Heart left ventricle (tissue), 13 donors: ENCODE measurements at regions not wholly inside any gene's neighbourhood (a gene's known extent, or its start where the extent isn't known, plus 50 kb on each side); places are given as distances from the start of the nearest gene placed in this dataset.

Source experiments
- POLR2A ChIP-seq, 2 donors: fragments of 450-650 bp; IDR thresholded peaks; one replicate each; pipeline ENCODE4 v1.6.1; 2017; ENCODE audit warnings: antibody characterized with exemption in 2 of 2, mild to moderate bottlenecking in 2 of 2, moderate library complexity in 2 of 2
- TF ChIP-seq, protein P1 (sequence below), 12 donors: fragments of 200-600 bp; sonication (generic) in 4 of 12; IDR thresholded peaks; one replicate each; pipeline versions ENCODE4 v1.5.0 to v1.8.0; 2018 to 2022; ENCODE audit warnings: antibody characterized with exemption in 12 of 12, mild to moderate bottlenecking in 5 of 12
- donor health status: ischemic (EF 13 %, LVEDD 7.1; RV severe dilation, severe dysfunction).
- donor health status: DM: no; HTN: yes; CAD: no.
- donor health status: DM: no; HTN: no; CAD: no.
- donor health status: ischemic (EF 25% LVEDD 6.9; RV normal size, moderate dysfunction).
- donor health status: ischemic (EF 25% LVEDD 5.7; RV mildly dilated, moderate dysfunction).
- donor health status: ischemic (EF 35%, LVEDD 5.7; RV mildly dilated, moderate dysfunction).
- donor health status: nonischemic (EF 11% LVEDD 7.7; RV severe dilation, severe dysfunction).
- donor health status: DM: yes; HTN: yes; CAD: no.
- donor health status: PGD.
- donor health status: ischemic (EF 29% LVEDD 5.4; RV normal size, mild dysfunction).
- donor health status: nonischemic (EF 23%, LVEDD 6.1; RV moderate dilation, normal function).

DNA sequence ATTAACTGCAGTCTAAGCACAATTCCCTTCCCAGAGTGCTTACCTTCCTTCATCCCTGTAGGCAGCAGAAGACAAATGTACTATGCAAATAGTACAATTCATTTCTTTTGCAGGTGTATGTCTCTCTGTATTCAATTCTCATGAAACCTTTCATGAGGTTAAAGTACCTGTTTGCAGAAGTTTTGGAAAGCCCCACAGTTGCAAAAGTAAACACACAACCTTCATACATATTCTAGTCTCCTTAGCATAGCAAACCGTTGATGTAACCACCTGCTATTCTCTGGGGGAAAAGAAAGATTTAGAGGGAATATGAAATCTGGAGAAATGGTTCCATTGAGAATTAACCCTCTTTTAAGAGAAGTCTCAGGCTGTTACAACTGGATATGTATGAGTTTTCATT, 200.3 kb upstream of the SUCLG2 start:
- TF ChIP-seq, protein P1, sequence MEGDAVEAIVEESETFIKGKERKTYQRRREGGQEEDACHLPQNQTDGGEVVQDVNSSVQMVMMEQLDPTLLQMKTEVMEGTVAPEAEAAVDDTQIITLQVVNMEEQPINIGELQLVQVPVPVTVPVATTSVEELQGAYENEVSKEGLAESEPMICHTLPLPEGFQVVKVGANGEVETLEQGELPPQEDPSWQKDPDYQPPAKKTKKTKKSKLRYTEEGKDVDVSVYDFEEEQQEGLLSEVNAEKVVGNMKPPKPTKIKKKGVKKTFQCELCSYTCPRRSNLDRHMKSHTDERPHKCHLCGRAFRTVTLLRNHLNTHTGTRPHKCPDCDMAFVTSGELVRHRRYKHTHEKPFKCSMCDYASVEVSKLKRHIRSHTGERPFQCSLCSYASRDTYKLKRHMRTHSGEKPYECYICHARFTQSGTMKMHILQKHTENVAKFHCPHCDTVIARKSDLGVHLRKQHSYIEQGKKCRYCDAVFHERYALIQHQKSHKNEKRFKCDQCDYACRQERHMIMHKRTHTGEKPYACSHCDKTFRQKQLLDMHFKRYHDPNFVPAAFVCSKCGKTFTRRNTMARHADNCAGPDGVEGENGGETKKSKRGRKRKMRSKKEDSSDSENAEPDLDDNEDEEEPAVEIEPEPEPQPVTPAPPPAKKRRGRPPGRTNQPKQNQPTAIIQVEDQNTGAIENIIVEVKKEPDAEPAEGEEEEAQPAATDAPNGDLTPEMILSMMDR (IDR thresholded peaks at IDR 0.05): no peak
- no peak for TF ChIP-seq POLR2A (IDR thresholded peaks at IDR 0.05)
